ENCODE measurements at regions not wholly inside any gene's neighbourhood (a gene's known extent, or its start where the extent isn't known, plus 50 kb on each side); places are given as distances from the start of the nearest gene placed in this dataset.

DNA sequence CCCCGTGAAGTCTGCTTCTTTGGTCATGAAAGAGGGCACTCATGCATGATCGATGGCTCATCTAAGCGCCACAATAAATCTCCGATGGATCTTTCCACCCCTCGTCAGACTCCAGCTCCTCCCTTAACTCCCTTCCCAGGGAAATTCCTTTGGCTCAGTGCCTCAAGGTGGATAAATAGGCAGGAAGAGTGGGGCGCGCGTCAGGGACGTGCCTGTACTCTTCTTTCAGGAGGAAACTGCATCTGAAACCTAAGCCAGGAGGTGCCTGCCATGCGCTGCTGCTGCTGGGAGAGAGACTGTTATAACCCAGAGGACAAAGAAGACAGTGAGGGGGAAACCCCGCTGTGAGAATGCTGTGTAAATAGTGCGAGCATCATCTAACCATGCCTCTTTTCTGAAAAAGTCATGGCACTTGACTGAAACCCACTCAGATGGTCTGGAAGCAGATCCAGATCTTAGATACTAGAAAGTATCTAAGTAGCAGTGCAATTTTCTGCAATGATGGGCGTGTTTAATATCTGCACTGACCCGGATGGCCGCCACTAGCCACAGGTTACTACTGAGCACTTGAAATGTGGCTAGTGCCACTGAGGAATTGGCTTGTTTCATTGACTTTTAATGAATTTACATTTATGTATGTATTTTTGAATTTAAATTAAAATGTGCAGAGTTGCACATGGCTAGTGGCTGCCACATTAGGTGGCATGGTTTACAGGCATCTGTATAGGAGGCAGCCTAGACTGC lies 120.3 kb upstream of the BASP1 start:
- Histone ChIP-seq H3K9me3 (replicated peaks; ENCODE audit: control insufficient read depth, insufficient read depth, low read length) (no peaks in the 10 kb centered on the region), H3K79me2 (ENCODE audit: control insufficient read depth, insufficient read depth, low read length) (no peaks in the 10 kb centered on the region), H3K36me3 (ENCODE audit: control insufficient read depth in 2 of 2, extremely low read depth in 1 of 2, insufficient read depth in 2 of 2, low read length in 2 of 2) (no peaks in the 10 kb centered on the region), H2AFZ (ENCODE audit: low read depth, low read length) (no peak overlapping the region), H3K4me2 (ENCODE audit: insufficient read depth, low read length) (no peak overlapping the region), H3K4me3 (replicated peaks in 1 of 3; ENCODE audit: insufficient read depth in 1 of 3, low read depth in 1 of 3, low read length in 3 of 3) (no peak overlapping the region), H3K9ac (replicated peaks; ENCODE audit: extremely low read depth, insufficient read depth, low read length) (no peak overlapping the region), H4K20me1 (replicated peaks; ENCODE audit: control insufficient read depth, extremely low read depth, insufficient read depth, low read length) (no peaks in the 10 kb centered on the region), H3K4me1 (ENCODE audit: control insufficient read depth, extremely low read depth, insufficient read depth, low read length) (no peaks in the 10 kb centered on the region), H3K9me1 (replicated peaks; ENCODE audit: control insufficient read depth, extremely low read depth, insufficient read depth, low read length) (no peaks in the 10 kb centered on the region), H3K27ac (ENCODE audit: insufficient read depth, low read depth, low read length) (no peak overlapping the region), H3K27me3 (ENCODE audit: control insufficient read depth in 2 of 2, insufficient read depth in 2 of 2, low read length in 2 of 2) (no peaks in the 10 kb centered on the region)
- no peak for TF ChIP-seq POLR2A (IDR thresholded peaks at IDR 0.05; ENCODE audit: low read depth, low read length)
- TF ChIP-seq MYC (IDR thresholded peaks at IDR 0.05; ENCODE audit: low read depth, low read length) = no peak
- FAIRE-seq (no peak), DNase-seq (ENCODE audit: low read depth, low spot score) (no peak)
- intact Hi-C loops (cut with micrococcal nuclease) (no loop called here), dilution Hi-C loops (cut with MboI; ENCODE audit: extremely low pct_ligation_motif_present, low sequenced_read_pairs) (no loop called here)
- no TSS peak for BruUV-seq (replicated peaks)
- CTCF ChIA-PET = no interaction called here
- POLR2A ChIA-PET = no interaction called here

DNA sequence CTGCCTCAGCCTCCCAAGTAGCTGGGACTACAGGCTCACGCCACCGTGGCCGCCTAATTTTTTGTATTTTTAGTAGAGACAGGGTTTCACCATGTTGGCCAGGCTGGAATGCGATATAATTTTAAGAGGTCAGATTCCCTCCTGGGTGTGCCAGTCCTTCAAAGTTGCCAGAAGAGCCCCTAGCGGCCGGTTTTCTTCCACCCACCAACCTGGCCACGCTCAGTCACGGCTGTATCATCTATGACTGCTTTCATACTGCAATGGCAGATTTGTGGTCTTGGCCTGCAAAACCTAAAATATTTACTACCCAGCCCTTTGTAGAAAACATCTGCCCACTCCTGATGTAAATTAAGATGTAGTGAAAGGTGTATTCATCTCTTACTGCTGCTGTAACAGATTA lies 117.5 kb upstream of the BASP1 start:
- POLR2A ChIA-PET = no interaction called here
- Histone ChIP-seq H3K9ac (replicated peaks; ENCODE audit: extremely low read depth, insufficient read depth, low read length) (no peak overlapping the region), H4K20me1 (replicated peaks; ENCODE audit: control insufficient read depth, extremely low read depth, insufficient read depth, low read length) (no peaks in the 10 kb centered on the region), H2AFZ (ENCODE audit: low read depth, low read length) (no peak overlapping the region), H3K27ac (ENCODE audit: insufficient read depth, low read depth, low read length) (no peak overlapping the region), H3K4me1 (ENCODE audit: control insufficient read depth, extremely low read depth, insufficient read depth, low read length) (no peaks in the 10 kb centered on the region), H3K4me3 (replicated peaks in 1 of 3; ENCODE audit: insufficient read depth in 1 of 3, low read depth in 1 of 3, low read length in 3 of 3) (no peak overlapping the region), H3K36me3 (ENCODE audit: control insufficient read depth in 2 of 2, extremely low read depth in 1 of 2, insufficient read depth in 2 of 2, low read length in 2 of 2) (no peaks in the 10 kb centered on the region), H3K9me1 (replicated peaks; ENCODE audit: control insufficient read depth, extremely low read depth, insufficient read depth, low read length) (no peaks in the 10 kb centered on the region), H3K4me2 (ENCODE audit: insufficient read depth, low read length) (no peak overlapping the region), H3K79me2 (ENCODE audit: control insufficient read depth, insufficient read depth, low read length) (no peaks in the 10 kb centered on the region), H3K27me3 (ENCODE audit: control insufficient read depth in 2 of 2, insufficient read depth in 2 of 2, low read length in 2 of 2) (no peaks in the 10 kb centered on the region), H3K9me3 (replicated peaks; ENCODE audit: control insufficient read depth, insufficient read depth, low read length) (no peaks in the 10 kb centered on the region)
- dilution Hi-C loops (cut with MboI; ENCODE audit: extremely low pct_ligation_motif_present, low sequenced_read_pairs) = no loop called here
- BruUV-seq (replicated peaks) = no TSS peak
- no peak for DNase-seq (ENCODE audit: low read depth, low spot score)
- intact Hi-C loops (cut with micrococcal nuclease) = no loop called here
- FAIRE-seq = no peak
- CTCF ChIA-PET = no interaction called here
- TF ChIP-seq, protein P1, sequence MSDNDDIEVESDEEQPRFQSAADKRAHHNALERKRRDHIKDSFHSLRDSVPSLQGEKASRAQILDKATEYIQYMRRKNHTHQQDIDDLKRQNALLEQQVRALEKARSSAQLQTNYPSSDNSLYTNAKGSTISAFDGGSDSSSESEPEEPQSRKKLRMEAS (IDR thresholded peaks at IDR 0.05; ENCODE audit: insufficient read depth, insufficient read length) = no peak
- TF ChIP-seq MYC (IDR thresholded peaks at IDR 0.05; ENCODE audit: low read depth, low read length) (no peak), POLR2A (IDR thresholded peaks at IDR 0.05; ENCODE audit: low read depth, low read length) (no peak), FOS (IDR thresholded peaks at IDR 0.05; ENCODE audit: borderline replicate concordance, insufficient read depth, low read length) (no peak), JUN (IDR thresholded peaks at IDR 0.05; ENCODE audit: borderline replicate concordance, insufficient read depth, insufficient read length, low read depth) (no peak), GATA2 (IDR thresholded peaks at IDR 0.05; ENCODE audit: insufficient read depth, insufficient read length, low read depth, low read length) (no peak), EZH2 (IDR thresholded peaks at IDR 0.05; ENCODE audit: borderline replicate concordance, low read depth, low read length, severe bottlenecking) (no peak), POLR2AphosphoS5 (IDR thresholded peaks at IDR 0.05; ENCODE audit: insufficient read depth, low read depth, low read length) (no peak)
- TF ChIP-seq, protein P2, sequence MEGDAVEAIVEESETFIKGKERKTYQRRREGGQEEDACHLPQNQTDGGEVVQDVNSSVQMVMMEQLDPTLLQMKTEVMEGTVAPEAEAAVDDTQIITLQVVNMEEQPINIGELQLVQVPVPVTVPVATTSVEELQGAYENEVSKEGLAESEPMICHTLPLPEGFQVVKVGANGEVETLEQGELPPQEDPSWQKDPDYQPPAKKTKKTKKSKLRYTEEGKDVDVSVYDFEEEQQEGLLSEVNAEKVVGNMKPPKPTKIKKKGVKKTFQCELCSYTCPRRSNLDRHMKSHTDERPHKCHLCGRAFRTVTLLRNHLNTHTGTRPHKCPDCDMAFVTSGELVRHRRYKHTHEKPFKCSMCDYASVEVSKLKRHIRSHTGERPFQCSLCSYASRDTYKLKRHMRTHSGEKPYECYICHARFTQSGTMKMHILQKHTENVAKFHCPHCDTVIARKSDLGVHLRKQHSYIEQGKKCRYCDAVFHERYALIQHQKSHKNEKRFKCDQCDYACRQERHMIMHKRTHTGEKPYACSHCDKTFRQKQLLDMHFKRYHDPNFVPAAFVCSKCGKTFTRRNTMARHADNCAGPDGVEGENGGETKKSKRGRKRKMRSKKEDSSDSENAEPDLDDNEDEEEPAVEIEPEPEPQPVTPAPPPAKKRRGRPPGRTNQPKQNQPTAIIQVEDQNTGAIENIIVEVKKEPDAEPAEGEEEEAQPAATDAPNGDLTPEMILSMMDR (IDR thresholded peaks at IDR 0.05; ENCODE audit: extremely low read depth in 1 of 2, insufficient read depth in 1 of 2, low read depth in 1 of 2, low read length in 2 of 2) = no peak

Data from endothelial cell of umbilical vein (primary cell).